RKO (cell line): ENCODE measurements at regions not wholly inside any gene's neighbourhood (a gene's known extent, or its start where the extent isn't known, plus 50 kb on each side); places are given as distances from the start of the nearest gene placed in this dataset.
"Not testable (repeated sequence)": the region's sequence is repeated elsewhere in the genome, so short reads cannot be mapped to it uniquely, and the experiment has no call there.

Experiments used
- DNase-seq: peaks from one replicate; pipeline ENCODE4 v3.0.0-alpha.2; 2016; ENCODE audit warnings: low spot score

- no peak for DNase-seq
Measured at GRCh38 chr20:12072221-12072953, 154.7 kb downstream of the BTBD3 start.

GRCh38 chr20:12072954-12073264 lies 155.2 kb downstream of the BTBD3 start:
- DNase-seq = no peak

GRCh38 chr20:12074111-12074655 lies 156.5 kb downstream of the BTBD3 start:
- DNase-seq = no peak

DNA sequence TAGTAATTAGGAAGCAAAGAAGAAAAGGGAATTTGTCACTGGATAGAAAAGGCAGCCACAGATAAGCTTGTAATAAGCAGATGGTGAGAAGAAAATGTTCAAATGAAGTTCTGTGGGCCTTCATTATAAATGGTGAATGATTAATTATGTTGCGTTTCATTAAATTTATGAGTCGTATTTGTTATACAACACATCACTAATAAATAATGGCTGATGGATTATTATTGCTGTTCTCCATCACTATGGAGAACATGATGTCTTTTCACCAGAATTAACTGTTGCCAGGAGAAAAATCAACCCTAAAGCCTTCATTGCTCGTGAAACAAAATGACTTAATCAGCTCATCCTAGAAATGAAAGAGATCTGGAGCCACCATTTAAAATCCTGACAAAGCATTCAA lies 158.5 kb downstream of the BTBD3 start:
- no peak for DNase-seq

GRCh38 chr20:12077875-12078274 lies 160.2 kb downstream of the BTBD3 start:
- no peak for DNase-seq

DNA sequence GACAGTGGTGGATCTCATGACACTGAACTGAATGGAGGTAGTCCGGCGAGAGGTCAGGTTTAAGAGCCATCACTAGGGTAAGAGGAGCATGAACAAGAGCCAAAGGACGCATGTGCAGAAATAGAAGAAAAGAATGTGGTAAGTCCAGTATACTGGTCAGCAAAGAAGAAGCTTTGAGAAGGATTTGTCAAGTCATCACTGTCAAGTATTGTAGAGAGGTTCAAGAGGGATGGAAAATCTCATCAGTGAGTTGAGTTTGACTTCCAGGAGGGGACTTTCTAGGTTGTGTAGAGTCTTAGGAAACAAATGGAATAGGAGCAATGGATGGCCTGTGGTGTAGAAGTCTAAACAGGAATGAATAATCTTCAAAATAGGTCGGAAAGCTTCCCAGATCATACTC lies 161.8 kb downstream of the BTBD3 start:
- no peak for DNase-seq

DNA sequence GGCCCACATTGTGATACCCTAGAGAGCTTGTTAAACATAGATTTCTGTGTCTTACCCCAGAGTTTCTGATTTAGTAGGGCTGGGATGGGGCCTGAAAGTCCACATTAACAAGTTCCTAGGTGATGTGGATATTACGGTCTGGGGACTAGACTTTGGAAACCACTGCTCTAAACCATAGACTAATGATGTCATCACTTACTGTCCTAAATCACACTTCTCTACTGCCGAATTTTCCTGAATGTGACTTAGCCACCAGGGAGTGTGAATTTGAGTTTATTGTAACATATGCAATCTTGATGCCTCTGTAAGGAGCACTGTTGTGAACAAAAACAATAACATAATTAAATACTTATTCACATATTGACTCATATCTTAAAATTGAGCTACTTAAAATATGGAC lies 165.6 kb downstream of the BTBD3 start:
- no peak for DNase-seq

DNA sequence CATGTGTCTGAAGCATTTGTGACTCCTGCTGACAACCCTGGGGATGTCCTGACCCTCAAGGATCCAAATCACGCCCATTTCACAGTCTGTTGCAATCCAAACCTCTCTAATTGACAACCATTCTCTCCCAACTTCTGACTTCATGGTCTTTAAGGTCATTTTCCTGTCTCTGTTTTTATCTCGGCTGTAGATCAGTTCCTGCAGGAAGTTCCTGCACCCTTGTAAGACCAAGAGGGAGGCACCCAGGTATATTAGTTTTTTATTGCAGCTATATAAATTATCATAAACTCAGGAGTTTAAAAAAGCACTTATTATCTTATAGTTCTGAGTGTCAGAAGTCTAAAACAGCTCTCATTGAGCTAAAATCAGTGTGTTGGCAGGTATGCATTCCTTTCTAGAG lies 166.8 kb downstream of the BTBD3 start:
- no peak for DNase-seq

DNA sequence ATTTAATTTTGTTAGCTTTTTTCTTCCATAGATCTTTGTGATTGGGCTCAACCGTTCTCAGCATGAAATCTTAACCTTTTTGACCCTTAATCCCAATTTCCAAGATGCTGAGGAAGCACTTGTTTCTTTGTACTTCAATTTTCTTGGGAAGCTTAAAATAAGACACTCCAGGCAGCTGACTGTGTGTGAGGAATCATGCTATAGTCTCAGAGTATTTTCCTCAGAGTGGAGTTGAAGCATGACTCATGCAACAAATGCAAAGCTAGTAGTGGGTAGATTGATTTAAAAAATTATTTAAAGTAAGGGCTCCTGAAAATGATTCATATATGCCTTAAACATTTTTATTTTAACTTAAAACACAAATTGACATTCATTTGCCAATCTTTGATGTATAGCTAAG lies 168.7 kb downstream of the BTBD3 start:
- DNase-seq = no peak

- DNase-seq = no peak
Measured at GRCh38 chr20:12090920-12091319, 173.2 kb downstream of the BTBD3 start.

DNA sequence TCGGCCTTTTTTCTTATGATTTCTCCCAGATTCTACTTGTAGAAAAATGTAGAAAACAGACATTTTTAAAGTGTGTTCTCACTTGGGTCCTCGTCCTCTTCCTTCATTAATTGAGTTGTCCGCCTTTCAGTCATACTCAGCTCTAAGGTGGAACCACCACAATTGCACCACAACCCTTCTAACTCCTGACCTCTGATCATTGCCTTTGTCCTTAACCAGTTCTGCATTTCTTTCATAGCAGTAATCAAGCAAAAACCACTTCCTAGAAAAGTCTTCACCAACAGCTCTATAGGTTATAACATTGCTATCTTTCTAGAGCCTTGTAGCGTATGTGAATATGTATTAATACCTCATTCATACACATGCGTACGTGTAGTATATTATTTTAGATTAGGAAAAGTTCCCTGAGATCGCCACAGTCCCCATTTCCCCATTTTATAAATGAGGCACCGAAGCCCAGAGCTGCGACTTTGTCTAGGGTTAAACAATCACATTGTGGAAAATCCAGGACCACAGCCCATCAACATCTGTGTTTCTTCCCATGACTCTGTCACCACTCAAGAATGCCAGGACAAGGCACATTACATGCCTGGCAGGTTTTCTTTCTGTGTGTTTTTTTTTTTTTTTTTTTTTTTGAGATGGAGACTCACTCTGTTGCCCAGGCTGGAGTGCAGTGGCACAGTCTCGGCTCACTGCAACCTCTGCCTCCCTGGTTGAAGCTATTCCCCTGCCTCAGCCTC lies 175.5 kb downstream of the BTBD3 start:
- DNase-seq = no peak

DNA sequence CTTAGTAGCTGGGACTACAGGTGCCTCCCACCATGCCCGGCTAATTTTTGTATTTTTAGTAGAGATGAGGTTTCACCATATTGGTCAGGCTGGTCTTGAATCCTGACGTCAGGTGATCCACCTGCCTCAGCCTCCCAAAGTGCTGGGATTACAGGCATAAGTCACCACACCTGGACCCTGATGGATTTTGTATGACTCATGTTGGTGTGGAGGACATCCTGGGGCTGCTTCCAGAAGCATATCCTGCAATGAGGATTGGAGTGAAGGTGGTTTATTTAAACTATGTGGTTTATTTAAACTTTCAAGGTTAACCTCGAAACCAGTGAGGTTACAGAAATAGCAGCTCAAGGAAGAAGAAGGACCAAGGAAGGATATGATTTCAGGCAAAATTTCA lies 176.1 kb downstream of the BTBD3 start:
- not testable (repeated sequence) for DNase-seq

DNA sequence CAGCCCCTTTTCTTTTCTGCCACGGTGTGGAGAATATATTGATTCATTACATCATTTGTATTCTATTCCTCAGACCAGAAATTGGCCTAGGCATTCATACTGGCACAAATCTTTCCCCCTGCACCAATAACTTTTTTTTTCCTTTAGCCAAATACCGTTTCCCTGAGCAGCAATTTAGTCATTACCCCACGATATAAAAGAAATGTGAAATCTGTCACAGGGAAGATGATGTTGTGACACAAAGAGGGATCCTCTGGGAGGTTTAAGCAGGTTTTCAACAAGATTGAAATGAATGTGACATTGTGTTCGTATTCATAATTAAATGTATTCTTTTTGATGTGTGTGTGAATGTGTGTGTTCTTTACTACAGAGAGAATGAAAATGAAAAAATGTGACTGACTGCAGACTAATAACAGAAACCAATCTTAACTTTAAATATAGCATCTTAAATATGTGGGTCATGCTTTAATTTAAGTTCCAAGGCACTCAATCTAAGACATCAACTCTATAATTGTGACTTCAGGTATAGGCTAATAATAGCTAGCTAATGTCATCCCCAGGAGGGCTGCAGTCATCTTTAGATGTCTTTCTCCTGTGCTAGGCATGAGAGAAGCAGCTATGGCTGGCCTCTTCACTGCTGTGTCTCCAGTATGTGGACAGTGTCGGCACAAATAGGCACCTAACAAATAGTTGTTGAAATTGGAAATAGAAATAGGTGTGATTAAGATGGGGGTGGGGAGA lies 177.7 kb downstream of the BTBD3 start:
- no peak for DNase-seq

DNA sequence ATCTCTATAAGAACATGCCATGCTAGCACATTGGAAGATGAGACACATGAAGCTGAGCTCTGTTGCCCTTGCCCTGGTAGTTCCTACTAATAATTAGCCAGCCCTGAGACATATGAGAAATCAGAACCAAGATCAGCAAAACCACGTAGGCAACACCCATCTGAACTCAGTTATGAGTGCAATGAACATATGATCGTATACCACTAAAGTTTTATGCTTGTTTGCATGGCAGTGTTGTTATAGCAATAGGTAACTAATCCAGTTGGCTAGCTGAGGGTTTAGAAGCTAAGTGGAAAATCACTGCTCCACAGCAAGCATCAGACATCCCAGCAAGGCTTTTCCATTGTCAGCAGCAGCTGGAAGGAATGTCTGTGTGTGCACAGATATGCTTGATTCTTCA lies 180.7 kb downstream of the BTBD3 start:
- no peak for DNase-seq

DNA sequence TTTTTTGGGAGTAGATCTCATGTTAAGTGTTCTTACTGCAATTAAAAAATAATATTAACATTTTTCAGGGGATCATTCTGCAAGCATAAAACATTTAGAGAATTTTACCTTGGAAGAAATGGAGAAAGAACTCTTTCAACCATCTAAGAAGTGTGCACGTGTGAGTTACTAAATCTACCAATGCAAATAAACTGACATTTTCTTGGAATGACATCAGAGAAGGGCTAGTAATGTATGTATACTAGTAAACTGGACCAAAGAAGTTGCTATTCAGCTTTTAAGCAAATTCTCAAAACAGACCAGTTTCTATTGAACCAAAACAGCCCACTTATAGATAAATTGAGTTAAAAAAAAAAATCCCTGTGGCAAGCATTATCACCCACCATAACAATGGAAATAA lies 191.2 kb downstream of the BTBD3 start:
- DNase-seq = no peak

GRCh38 chr20:12110274-12110673 lies 192.6 kb downstream of the BTBD3 start:
- no peak for DNase-seq

- DNase-seq = no peak
Measured at GRCh38 chr20:12110711-12111110, 193.0 kb downstream of the BTBD3 start.

DNA sequence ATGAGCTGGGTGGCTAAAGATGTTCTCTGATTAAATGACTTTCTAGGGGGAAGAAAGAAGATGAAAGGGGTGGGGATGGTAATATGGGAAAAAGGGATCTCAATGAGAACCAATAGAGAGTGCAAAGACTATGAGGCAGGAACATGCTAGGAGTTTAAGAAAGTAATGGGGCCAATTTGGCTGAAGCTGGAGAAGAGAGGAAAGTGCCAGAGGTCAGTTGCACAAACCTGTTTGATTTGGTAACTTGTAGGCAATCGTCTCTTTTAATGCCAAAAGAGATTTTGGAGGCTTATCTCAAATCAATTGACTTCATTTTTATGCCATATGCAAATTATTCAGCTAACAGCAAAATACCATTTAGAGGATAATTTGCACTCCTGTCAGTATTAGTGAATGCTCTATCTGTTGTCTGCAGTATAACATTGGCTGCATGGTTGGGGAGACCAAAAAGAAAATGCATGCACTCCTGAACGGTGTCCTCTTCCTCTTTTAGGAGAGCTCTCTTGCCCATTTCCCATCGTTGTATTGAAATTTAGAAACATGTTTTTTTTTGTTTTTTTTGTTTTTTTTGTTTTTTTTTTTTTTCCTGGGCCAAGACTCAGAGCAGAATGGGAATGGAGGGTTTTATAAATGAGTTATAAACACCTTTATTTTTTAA lies 193.9 kb downstream of the BTBD3 start:
- no peak for DNase-seq

GRCh38 chr20:12112089-12112474 lies 194.4 kb downstream of the BTBD3 start:
- DNase-seq = no peak

- DNase-seq = no peak
Measured at GRCh38 chr20:12112665-12113064, 195.0 kb downstream of the BTBD3 start.

DNA sequence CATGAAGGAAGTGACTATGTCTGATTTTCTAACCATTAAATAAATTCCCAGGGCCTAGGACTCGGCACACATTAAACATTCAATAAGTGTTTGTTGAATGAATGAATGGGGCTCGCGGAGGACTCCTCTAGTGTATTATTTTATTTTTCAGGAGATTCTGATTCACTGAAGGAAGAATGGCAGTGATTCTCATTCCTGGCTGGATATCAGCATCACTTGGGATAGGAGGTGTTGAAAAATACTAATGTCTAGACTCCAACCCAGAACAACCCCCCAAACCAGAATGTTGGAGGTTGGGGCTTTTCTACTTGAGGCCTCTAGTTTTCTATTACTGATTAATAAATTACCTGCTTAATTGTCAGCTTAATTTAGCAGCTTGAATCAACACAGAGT lies 195.4 kb downstream of the BTBD3 start:
- no peak for DNase-seq
